ENCODE measurements at regions not wholly inside any gene's neighbourhood (a gene's known extent, or its start where the extent isn't known, plus 50 kb on each side); places are given as distances from the start of the nearest gene placed in this dataset.

DNA sequence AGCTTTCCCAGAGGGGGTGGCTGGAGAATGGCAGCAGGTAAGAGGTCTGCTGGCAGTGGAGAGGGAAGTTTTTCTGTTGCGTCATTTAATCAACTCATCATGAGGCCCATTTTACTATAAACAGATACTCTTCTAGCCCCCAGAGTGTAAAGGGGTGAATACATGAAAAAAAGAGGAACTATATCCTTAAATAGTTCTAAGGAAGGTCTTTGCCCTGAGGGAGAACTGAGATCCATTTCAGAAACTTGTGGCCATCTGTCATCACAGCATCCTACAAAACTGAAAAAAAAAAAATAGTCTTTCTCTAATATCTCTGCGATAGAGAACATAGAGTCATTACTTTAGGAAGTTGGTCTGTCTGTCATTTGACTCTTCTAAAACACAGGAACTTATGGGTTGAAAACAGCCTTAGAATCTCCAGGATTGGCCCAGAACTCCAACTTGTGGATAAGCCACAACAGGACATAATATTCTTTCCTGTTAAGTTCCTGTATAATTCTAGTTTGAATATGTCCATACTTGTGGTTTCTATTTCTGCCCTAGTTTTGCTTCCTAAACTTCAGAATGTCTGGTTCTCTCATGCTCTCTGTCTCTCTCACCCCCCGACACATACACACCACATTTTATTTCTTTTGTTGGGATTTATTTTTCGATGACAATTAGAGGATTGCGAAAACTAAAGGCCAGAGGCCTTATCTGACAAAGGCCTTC lies 238.5 kb upstream of the PIK3R1 start:
- DNase-seq (ENCODE audit: low read depth): no peak
- H3K4me3 ChIP-seq (ENCODE audit: low read depth, low read length): no peak overlapping the region

DNA sequence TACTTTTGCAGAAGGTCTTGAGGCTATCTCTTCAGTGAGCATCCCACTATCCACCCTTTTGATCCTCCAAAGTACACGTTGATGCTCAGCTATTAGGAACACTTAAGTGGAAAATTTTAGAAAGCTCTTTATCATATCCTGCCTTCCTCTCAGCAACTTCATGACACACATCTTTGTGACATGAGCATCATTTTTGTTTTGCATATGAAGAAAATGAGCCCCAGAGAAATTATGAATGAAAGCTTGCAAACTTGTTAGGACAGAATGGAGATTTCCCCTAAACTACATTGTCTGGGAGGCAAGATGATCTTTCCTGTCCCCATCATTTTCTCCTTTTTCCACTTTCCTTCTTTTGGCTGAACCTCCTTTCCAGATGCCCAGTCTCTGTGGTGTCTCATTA lies 239.4 kb upstream of the PIK3R1 start:
- TF ChIP-seq, protein P1, sequence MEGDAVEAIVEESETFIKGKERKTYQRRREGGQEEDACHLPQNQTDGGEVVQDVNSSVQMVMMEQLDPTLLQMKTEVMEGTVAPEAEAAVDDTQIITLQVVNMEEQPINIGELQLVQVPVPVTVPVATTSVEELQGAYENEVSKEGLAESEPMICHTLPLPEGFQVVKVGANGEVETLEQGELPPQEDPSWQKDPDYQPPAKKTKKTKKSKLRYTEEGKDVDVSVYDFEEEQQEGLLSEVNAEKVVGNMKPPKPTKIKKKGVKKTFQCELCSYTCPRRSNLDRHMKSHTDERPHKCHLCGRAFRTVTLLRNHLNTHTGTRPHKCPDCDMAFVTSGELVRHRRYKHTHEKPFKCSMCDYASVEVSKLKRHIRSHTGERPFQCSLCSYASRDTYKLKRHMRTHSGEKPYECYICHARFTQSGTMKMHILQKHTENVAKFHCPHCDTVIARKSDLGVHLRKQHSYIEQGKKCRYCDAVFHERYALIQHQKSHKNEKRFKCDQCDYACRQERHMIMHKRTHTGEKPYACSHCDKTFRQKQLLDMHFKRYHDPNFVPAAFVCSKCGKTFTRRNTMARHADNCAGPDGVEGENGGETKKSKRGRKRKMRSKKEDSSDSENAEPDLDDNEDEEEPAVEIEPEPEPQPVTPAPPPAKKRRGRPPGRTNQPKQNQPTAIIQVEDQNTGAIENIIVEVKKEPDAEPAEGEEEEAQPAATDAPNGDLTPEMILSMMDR (conservative IDR thresholded peaks at IDR 0.05; ENCODE audit: low read depth, low read length): no peak
- DNase-seq (ENCODE audit: low read depth): no peak
- no peak overlapping the region for H3K4me3 ChIP-seq (ENCODE audit: low read depth, low read length)

More for the DNA sequence above, 238.5 kb upstream of the PIK3R1 start:
- TF ChIP-seq, protein P1 (conservative IDR thresholded peaks at IDR 0.05; ENCODE audit: low read depth, low read length): no peak

DNA sequence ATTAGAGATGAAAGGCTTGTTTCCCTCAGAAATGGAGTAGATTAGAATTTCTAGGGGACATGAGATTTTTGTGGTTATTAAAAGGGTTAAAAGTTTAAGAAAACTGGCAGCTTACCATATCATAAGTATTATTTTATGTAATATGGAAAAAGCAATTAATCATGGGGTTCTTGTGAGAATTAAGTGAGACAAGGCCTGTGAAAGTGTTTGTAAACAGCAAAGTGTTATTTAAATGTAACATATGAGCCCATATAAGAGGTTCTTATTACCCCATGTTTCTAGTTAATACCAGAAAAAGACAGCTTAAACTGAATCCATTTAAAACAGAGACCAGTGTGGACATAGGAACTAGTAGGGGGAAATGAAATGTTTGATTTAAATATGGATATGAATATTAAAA lies 241.1 kb upstream of the PIK3R1 start:
- no peak overlapping the region for H3K4me3 ChIP-seq (ENCODE audit: low read depth, low read length)
- no peak for DNase-seq (ENCODE audit: low read depth)
- TF ChIP-seq, protein P1 (conservative IDR thresholded peaks at IDR 0.05; ENCODE audit: low read depth, low read length): no peak

DNA sequence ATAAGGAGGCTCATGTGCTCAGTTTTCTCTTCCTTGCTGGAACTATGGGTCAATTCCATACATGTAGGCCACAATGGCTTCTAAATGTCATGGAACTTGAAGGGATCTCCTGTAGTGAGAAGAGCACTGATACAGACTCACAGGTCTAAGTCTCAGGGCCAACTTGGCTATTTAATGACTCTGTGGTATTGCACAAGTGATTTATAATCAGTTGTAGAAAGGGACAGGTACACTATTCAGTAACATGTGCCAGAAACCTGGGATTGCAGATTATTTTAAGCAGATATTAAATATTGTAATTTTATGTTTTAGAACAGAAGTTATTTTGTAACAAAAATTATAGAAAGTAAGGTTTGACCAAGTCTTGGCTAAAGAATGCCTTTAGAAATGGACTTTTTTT lies 241.5 kb upstream of the PIK3R1 start:
- no peak overlapping the region for H3K4me3 ChIP-seq (ENCODE audit: low read depth, low read length)
- no peak for DNase-seq (ENCODE audit: low read depth)
- TF ChIP-seq, protein P1 (conservative IDR thresholded peaks at IDR 0.05; ENCODE audit: low read depth, low read length): no peak

DNA sequence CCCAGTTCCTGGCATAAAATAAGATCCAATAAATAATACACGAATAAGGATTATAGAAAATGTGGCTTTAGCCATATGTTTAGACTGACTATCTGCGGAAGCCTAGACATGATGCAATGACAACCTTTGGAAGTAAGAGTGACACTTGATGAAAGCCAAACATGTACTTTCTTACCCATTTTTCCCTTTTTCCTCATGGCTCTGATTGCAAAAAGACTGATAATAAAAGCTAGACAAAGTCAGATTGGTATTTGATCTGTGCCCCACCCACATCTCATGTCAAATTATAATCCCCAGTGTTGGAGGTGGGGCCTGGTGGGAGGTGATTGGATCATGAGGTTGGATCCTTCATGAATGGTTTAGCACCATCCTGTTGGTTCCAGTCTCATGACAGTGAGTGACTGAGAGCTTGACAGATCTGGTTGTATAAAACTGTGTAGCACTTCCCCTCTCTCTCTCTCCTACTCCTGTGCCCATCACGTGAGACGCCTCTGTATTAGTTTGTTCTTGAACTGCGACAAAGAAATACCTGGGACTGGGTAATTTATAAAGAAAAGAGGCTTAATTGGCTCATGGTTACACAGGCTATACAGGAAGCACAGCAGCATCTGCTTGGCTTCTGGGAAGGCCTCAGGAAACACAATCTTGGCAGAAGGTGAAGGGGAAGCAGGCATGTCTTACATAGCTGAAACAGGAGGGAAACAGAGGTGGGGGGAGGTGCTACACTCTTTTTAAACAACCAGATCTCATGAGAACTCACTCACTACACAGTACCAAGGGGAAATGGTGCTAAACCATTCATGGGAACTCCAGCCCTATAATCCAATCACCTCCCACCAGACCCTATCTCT lies 243.4 kb upstream of the PIK3R1 start:
- DNase-seq (ENCODE audit: low read depth): peak; percentile 24
- TF ChIP-seq, protein P1 (conservative IDR thresholded peaks at IDR 0.05; ENCODE audit: low read depth, low read length): no peak
- no peak overlapping the region for H3K4me3 ChIP-seq (ENCODE audit: low read depth, low read length)

DNA sequence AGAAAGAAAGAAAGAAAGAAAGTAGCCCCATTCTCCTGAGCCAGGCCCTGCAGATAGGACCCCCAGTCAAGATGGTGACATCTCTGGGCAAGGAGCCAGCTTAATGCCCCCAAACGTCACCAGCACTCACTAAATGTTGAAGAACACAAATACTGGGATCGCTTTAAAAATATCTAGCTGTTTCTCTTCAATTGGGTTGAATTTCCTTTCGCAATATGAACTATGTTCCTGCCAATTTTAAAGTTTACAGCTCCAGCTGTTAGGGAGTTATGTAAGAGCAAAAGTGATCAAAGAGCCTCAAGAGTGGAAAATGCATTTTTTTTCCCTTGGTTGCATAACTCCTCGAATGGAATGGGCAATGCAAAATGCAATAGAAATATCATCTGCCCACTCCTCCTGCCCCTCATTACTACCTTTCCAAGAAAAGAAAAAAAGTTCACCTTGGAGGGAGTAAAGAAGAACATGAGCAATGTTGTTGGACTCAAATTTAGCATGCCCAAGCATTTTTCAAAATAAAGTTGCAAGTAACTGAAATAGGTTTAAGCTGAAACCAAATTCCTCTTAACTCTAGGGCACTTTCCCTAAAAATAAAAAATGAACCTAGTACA lies 244.2 kb upstream of the PIK3R1 start:
- peak overlapping the region; percentile 2 for H3K4me3 ChIP-seq (ENCODE audit: low read depth, low read length)
- TF ChIP-seq, protein P1 (conservative IDR thresholded peaks at IDR 0.05; ENCODE audit: low read depth, low read length): no peak
- DNase-seq (ENCODE audit: low read depth): peak; percentile 90
